KG1 (cell line): ENCODE measurements at regions not wholly inside any gene's neighbourhood (a gene's known extent, or its start where the extent isn't known, plus 50 kb on each side); places are given as distances from the start of the nearest gene placed in this dataset.

Source experiments
- DNase-seq: peaks from one replicate; lab custom pipeline; 2025; lab: John Stamatoyannopoulos, UW

DNA sequence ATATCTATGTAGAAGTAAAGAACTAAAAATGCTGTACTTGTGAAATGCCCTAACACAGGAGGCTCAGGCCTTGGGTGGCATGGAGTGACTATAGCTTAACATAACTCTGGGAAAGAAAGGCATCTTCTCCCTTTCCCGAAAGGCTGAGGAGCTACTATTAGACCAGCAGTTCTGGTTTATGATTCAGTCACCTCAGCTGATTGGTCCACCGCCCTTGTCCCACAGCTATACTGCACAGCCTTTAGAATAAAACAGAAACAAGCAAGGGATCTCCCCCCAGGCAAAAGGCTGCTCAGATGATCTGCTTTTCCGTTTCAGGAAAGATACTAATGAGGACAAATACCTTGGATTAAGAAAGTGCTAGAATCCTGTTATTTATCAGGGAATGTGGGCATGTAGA, 171.3 kb downstream of the SNCA start:
- DNase-seq = no peak

DNA sequence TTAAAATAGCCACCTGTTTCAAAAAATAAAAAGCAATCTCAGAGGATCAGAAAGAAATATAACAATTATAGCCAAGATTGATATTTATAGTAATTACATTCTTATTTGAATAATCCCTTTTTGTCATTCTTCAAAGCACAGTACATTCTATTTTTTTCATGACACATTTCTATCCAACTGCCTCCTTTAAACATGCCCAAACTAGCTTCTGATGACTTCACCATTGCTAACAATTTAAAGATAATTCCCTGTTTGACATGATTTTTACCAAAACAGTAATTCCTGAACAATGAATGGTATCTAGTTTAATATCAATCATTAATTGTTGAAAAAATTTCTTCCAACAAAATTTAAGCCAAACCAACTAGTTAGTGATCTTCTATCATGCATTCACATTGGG, 172.4 kb downstream of the SNCA start:
- DNase-seq = no peak

GRCh38 chr4:89661173-89661899, 175.6 kb downstream of the SNCA start:
- no peak for DNase-seq

GRCh38 chr4:89660444-89661172, 176.4 kb downstream of the SNCA start:
- no peak for DNase-seq

DNA sequence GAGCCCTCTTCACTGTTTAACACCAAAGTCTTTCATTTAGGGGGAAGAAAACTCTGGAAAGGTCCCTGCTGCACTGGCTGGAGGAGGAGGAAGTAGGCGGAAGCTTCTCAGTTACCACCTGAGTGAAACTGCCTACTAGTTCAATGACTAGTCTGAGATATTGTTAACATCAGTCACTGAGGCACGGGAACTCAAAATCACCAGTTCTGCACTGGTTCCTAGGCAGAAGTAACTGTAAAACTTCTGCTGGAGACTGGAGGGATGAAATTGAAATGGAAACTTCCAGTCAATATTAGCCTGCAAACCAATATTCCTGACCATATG, 178.3 kb downstream of the SNCA start:
- DNase-seq = no peak

DNA sequence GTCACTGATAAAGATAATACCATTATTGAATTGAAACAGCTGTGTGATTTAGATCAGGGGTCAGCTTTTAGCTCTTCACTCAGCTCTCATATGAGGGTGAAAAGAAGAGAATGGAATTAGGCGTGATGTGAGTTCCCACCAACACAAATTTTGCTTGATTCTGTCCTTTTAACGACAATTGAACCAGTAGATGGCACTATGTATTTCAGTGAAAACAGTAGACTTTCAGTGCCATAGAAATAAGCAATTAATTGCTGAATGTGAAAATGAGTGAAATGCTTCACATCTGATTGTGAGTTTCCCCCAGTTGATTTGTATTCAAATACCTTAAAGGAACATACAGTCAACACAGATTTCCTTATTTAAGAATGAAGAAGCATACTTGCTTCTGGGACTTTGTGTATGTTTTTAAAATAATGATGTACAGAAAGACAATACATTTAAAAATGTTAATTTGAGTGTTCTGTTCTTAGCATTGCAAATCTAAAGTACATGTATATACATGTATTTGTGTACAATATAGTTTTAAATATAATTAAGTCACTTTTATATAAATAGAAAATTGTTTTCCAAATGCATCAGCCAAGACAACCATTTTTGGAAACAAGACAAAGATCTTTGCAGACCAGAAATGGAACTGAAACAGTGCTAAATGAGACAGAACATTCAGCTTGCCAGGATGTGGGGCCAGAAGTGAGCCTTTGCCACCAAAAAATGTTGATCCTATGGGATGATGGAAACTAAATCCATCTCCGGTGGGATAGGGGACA, 178.8 kb downstream of the SNCA start:
- peak; percentile 20 for DNase-seq

DNA sequence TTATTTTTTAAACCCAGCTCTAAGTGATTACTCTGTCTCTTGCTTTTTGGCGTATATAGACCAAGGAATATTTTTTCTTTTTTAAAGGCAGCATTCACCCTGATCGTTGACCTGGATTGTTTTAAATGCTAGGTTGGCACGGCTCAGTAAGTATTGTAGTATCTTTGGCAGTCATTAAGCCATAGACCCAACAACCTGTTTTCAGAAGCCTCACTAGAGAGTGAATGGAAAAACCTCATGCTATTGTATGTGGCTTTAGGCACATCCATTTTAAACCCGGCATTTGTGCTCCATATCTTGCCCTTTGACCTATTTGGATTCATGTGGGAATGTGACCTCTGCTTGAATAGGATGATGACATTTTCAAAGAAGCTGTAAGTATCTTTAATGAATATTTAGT, 183.9 kb downstream of the SNCA start:
- no peak for DNase-seq

DNA sequence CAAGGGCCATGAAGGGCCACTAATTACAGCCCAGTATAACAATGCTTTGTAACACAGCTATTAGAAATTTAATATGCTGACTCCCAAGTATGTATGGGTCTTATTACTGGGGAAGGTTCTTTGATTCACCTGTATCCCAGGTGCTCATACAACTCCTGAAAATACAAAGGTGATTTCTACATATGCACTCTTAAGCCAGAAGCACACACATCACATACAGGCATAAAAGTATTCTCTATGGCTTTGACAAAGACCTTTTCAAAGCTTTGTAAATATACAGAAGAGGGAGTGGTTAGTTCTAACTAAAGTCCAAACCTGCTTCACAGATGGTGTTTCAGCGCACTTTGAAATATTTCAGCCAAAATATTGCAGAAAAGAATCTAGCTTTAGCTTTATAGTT, 191.5 kb downstream of the SNCA start:
- DNase-seq = no peak

DNA sequence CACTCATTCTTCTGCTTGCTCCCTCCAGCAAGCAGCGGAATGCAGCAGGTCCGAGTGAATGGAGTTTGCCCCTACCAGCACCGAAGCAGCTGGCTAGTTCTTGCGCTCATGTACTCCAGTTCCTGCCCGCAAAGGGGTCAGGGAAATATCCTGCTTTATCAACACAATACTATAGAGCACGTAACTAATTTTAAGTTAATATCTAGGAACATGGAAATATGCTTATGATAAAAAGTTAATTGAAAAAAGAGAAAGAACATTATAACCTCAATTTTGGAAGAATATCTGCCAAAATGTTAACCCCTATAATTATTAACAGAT, 195.6 kb downstream of the SNCA start:
- no peak for DNase-seq

- DNase-seq = no peak
Measured at GRCh38 chr4:89640620-89641366, 196.2 kb downstream of the SNCA start.

DNA sequence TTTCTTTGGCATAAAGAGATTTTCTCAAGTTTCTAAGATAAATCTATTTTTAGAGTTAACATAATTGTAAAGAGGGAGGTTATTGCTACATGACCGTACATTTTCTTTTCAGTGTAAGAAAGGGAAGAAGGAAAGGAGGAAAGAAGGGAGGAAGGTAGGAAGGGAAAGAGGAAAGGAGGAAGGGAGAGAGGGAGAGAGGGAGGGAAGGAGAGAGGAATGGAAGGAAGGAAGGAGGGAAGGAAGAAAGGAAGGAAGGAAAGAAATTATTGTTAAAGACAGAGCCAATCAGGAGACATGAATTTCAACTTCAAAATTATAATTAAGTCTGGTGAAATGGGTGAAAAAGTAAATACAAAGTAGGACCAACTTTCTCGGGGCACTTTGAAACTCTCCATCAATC, 197.6 kb downstream of the SNCA start:
- no peak for DNase-seq

DNA sequence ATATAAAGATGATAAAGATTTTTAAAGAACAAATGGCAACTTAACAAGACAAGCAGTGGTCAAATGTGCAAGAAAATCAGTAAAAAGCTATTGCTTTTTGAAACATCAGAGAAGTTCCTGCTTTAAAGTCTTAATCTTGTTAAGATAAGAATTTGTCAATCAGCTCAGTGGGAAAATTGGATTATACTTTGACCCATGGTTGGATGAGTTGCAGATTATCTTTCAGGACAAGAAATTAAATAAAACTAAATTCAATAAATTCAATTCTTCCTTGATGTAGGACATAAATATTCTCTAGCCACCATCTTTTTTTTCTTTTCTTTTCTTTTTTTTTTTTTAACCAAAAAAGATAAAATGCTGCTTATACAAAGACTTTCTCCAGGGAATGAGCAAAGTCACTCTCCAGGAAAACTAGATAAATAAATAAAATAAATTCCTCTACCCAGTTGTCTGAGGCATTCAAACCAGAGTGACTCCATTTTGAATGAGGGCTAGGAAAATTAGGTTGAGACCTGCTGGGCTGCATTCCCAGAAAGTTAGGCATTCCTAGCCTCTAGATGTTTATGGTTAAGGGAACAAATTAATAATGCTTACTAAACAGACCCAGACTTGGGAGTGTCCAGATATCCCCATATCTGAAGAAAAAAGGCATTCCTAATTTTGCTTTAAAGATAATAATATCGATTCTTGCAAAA, 211.2 kb downstream of the SNCA start:
- no peak for DNase-seq

- DNase-seq = no peak
Measured at GRCh38 chr4:89619206-89619962, 217.6 kb downstream of the SNCA start.

GRCh38 chr4:89618151-89618550, 218.8 kb downstream of the SNCA start:
- no peak for DNase-seq

GRCh38 chr4:89617317-89617716, 219.6 kb downstream of the SNCA start:
- DNase-seq = no peak

DNA sequence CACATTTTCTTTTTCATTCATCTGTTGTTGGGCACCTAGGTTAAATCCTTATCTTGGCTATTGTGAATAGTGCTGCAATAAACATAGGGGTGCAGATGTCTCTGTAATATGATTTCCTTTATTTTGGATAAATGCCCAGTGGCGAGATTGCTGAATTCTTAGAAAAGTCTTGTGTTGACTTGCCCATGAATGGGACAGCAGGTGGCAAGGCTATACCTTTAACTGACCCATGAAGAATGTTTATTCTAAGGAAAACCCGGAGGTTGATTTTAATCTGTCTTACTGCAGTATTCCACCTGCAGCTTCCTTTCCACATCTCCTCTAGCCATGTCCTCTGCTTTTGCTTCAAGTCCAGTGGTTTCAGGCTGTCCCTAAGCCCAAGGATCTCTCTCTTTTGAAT, 220.6 kb downstream of the SNCA start:
- DNase-seq = no peak

GRCh38 chr4:89615051-89615450, 221.9 kb downstream of the SNCA start:
- DNase-seq = no peak

DNA sequence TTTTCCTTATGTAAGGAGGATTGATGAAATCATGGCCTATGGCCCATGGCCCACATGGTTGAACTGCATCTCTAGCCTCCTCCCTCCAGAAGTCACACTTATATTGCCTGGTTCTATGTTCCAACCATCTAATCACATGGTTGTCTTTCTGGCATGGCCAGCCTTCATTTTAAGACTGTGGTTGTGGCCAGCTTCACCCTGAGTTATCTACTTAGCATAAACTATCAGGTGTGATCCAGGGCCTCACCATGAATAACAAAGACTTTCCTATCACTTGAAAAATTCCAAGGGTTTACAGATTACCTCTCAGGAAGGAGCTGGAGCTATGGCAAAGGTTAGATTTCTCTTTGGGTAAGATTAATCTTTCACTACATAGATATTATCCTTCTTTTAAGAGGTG, 222.8 kb downstream of the SNCA start:
- DNase-seq = no peak

DNA sequence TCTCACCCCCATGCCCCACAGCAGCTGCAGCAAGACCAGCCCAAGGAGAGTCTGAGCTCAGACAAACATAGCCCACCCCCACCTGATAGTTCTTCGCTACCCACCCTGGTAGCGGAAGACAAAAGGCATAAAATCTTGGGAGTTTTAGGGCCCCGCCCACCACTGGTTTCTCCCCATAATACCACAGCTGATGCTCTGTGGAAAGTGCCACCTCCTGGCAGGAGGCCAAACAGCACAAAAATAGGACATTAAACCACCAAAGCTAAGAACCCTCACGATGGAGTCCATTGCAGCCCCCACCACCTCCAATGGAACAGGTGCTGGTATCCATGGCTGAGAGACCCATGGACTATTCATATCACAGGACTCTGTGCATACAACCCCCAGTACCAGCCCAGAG, 226.7 kb downstream of the SNCA start:
- DNase-seq = no peak

- no peak for DNase-seq
Measured at GRCh38 chr4:89609756-89610155, 227.2 kb downstream of the SNCA start.

- DNase-seq = no peak
Measured at GRCh38 chr4:89604951-89605350, 232.0 kb downstream of the SNCA start.
